Endothelial cell of umbilical vein (primary cell): ENCODE measurements at regions not wholly inside any gene's neighbourhood (a gene's known extent, or its start where the extent isn't known, plus 50 kb on each side); places are given as distances from the start of the nearest gene placed in this dataset.

ENCODE experiments used
- BruUV-seq: library from RNA; stranded (reverse); fragments of 400-500 nt; replicated peaks from 2 replicates; lab custom pipeline; 2021; lab: Mats Ljungman, UMichigan
- CTCF ChIA-PET: fragments of 300-600, 350-600 bp; sonication (Branson Sonifier 250); formaldehyde crosslinking; loops from one replicate; lab custom pipeline; 2021; ENCODE audit warnings: antibody characterized with exemption, inconsistent platforms; lab: Charles Lee
- POLR2A ChIA-PET: fragments of 300-600, 350-600 bp; sonication (Branson Sonifier 250); formaldehyde crosslinking; loops from one replicate; lab custom pipeline; 2021; ENCODE audit warnings: antibody characterized with exemption, inconsistent platforms; lab: Charles Lee
- DNase-seq: peaks from one replicate; pipeline ENCODE4 v3.0.0-alpha.2; 2011; ENCODE audit warnings: low read depth, low spot score
- FAIRE-seq: peaks from 2 replicates; lab custom pipeline; 2011; peaks lifted over from hg19 to GRCh38; lab: Jason Lieb, UNC
- H2AFZ ChIP-seq: 2 replicates; pipeline ENCODE4 v1.6.0; 2012; ENCODE audit warnings: low read depth, low read length, control low read depth, inconsistent platforms
- H3K27ac ChIP-seq: 2 replicates; pipeline ENCODE4 v1.5.1; 2011; ENCODE audit warnings: low read depth, mild to moderate bottlenecking, control low read depth, low read length, moderate library complexity; ENCODE audit not compliant: insufficient read depth
- H3K27me3 ChIP-seq, 2 experiments: 2 replicates each; pipeline versions ENCODE4 v1.6.0 to v1.6.1; 2011; ENCODE audit warnings: low read length in 2 of 2, mixed read lengths in 1 of 2; ENCODE audit not compliant: control insufficient read depth in 2 of 2, insufficient read depth in 2 of 2
- H3K36me3 ChIP-seq, 2 experiments: 2 replicates in 1 of 2; 3 replicates in 1 of 2; pipeline ENCODE4 v1.5.1; 2011; ENCODE audit warnings: low read length in 2 of 2, mild to moderate bottlenecking in 1 of 2, moderate library complexity in 1 of 2; ENCODE audit not compliant: control insufficient read depth in 2 of 2, insufficient read depth in 2 of 2; ENCODE audit errors: extremely low read depth in 1 of 2
- H3K4me1 ChIP-seq: 3 replicates; pipeline ENCODE4 v1.5.1; 2011; ENCODE audit warnings: mild to moderate bottlenecking, low read length; ENCODE audit not compliant: control insufficient read depth, insufficient read depth; ENCODE audit errors: extremely low read depth
- H3K4me2 ChIP-seq: 2 replicates; pipeline ENCODE4 v1.6.1; 2011; ENCODE audit warnings: low read length, control low read depth, mixed read lengths; ENCODE audit not compliant: insufficient read depth
- H3K4me3 ChIP-seq, 3 experiments: fragments of 200-600 bp in 1 of 3; sonication (generic), shearing (Covaris generic) in 1 of 3; replicated peaks in 1 of 3; 2 replicates each; pipeline ENCODE4 v1.5.1; 2011 to 2016; ENCODE audit warnings: control low read depth in 3 of 3, low read length in 3 of 3, mild to moderate bottlenecking in 2 of 3, inconsistent platforms in 1 of 3, low read depth in 1 of 3, moderate library complexity in 1 of 3; ENCODE audit not compliant: insufficient read depth in 1 of 3
- H3K79me2 ChIP-seq: 2 replicates; pipeline ENCODE4 v1.6.0; 2012; ENCODE audit warnings: low read length, inconsistent platforms; ENCODE audit not compliant: control insufficient read depth, insufficient read depth
- H3K9ac ChIP-seq: replicated peaks from 2 replicates; pipeline ENCODE3; 2011; ENCODE audit warnings: low read length, control low read depth; ENCODE audit not compliant: insufficient read depth; ENCODE audit errors: extremely low read depth
- H3K9me1 ChIP-seq: replicated peaks from 3 replicates; pipeline ENCODE4 v1.6.0; 2011; ENCODE audit warnings: mild to moderate bottlenecking, low read length; ENCODE audit not compliant: control insufficient read depth, insufficient read depth; ENCODE audit errors: extremely low read depth
- H3K9me3 ChIP-seq: replicated peaks from 2 replicates; pipeline ENCODE4 v1.5.1; 2012; ENCODE audit warnings: low read length, inconsistent platforms; ENCODE audit not compliant: control insufficient read depth, insufficient read depth
- H4K20me1 ChIP-seq: replicated peaks from 2 replicates; pipeline ENCODE3; 2011; ENCODE audit warnings: mild to moderate bottlenecking, low read length; ENCODE audit not compliant: control insufficient read depth, insufficient read depth; ENCODE audit errors: extremely low read depth
- EZH2 ChIP-seq: IDR thresholded peaks from 2 replicates; pipeline ENCODE4 v1.6.1; 2012; ENCODE audit warnings: borderline replicate concordance, low read depth, mild to moderate bottlenecking, moderate library complexity, low read length, inconsistent platforms; ENCODE audit not compliant: severe bottlenecking
- FOS ChIP-seq: IDR thresholded peaks from 2 replicates; pipeline ENCODE4 v1.6.1; 2011; ENCODE audit warnings: mild to moderate bottlenecking, low read length, moderate library complexity, borderline replicate concordance; ENCODE audit not compliant: insufficient read depth
- GATA2 ChIP-seq: IDR thresholded peaks from 2 replicates; pipeline ENCODE4 v1.7.0; 2011; ENCODE audit warnings: low read depth, mild to moderate bottlenecking, moderate library complexity, mixed read lengths, low read length; ENCODE audit not compliant: insufficient read length, insufficient read depth
- JUN ChIP-seq: IDR thresholded peaks from 2 replicates; pipeline ENCODE4 v1.6.1; 2011; ENCODE audit warnings: borderline replicate concordance, low read depth; ENCODE audit not compliant: insufficient read length, insufficient read depth
- MAX ChIP-seq: IDR thresholded peaks from 2 replicates; pipeline ENCODE4 v1.6.1; 2011; ENCODE audit not compliant: insufficient read depth, insufficient read length
- MYC ChIP-seq: IDR thresholded peaks from one replicate; pipeline ENCODE4 v1.6.1; 2011; ENCODE audit warnings: mild to moderate bottlenecking, low read depth, low read length
- POLR2A ChIP-seq: IDR thresholded peaks from 2 replicates; pipeline ENCODE4 v1.6.1; 2012; ENCODE audit warnings: low read depth, mild to moderate bottlenecking, control low read depth, low read length
- POLR2AphosphoS5 ChIP-seq: IDR thresholded peaks from 2 replicates; pipeline ENCODE4 v1.6.1; 2012; ENCODE audit warnings: low read depth, mild to moderate bottlenecking, control low read depth, low read length, moderate library complexity; ENCODE audit not compliant: insufficient read depth
- dilution Hi-C: fragments of 300-500 bp; cut with MboI; formaldehyde crosslinking; loops from one replicate; pipeline ENCODE4 v1.15.0; 2019; ENCODE audit warnings: low sequenced_read_pairs; ENCODE audit not compliant: extremely low pct_ligation_motif_present
- intact Hi-C: fragments of 100-400 bp; cut with micrococcal nuclease; formaldehyde crosslinking; loops from one replicate; pipeline ENCODE4 v1.10.0; 2022
- TF ChIP-seq, protein P1 (sequence below), 2 donors: IDR thresholded peaks; 1 replicate in 1 of 2; 2 replicates in 1 of 2; pipeline ENCODE4 v1.5.1; 2011; ENCODE audit warnings: low read length in 2 of 2, mild to moderate bottlenecking in 2 of 2, moderate library complexity in 2 of 2, control low read depth in 1 of 2, inconsistent platforms in 1 of 2, low read depth in 1 of 2; ENCODE audit not compliant: insufficient read depth in 1 of 2; ENCODE audit errors: extremely low read depth in 1 of 2

GRCh38 chr3:88221726-88222125 lies 72.0 kb downstream of the C3orf38 start:
- H2AFZ ChIP-seq: no peak overlapping the region
- no peak for DNase-seq
- H3K9me3 ChIP-seq: no peaks in the 10 kb centered on the region
- ChIA-PET CTCF (no interaction called here), POLR2A (no interaction called here)
- no peaks in the 10 kb centered on the region for H3K9me1 ChIP-seq
- TF ChIP-seq FOS (no peak), MAX (no peak), MYC (no peak), POLR2A (no peak), GATA2 (no peak), JUN (no peak), POLR2AphosphoS5 (no peak), EZH2 (no peak)
- TF ChIP-seq, protein P1, sequence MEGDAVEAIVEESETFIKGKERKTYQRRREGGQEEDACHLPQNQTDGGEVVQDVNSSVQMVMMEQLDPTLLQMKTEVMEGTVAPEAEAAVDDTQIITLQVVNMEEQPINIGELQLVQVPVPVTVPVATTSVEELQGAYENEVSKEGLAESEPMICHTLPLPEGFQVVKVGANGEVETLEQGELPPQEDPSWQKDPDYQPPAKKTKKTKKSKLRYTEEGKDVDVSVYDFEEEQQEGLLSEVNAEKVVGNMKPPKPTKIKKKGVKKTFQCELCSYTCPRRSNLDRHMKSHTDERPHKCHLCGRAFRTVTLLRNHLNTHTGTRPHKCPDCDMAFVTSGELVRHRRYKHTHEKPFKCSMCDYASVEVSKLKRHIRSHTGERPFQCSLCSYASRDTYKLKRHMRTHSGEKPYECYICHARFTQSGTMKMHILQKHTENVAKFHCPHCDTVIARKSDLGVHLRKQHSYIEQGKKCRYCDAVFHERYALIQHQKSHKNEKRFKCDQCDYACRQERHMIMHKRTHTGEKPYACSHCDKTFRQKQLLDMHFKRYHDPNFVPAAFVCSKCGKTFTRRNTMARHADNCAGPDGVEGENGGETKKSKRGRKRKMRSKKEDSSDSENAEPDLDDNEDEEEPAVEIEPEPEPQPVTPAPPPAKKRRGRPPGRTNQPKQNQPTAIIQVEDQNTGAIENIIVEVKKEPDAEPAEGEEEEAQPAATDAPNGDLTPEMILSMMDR (IDR thresholded peaks at IDR 0.05; ENCODE audit: extremely low read depth in 1 of 2, insufficient read depth in 1 of 2, low read depth in 1 of 2, low read length in 2 of 2): no peak
- no peak overlapping the region for H3K4me2 ChIP-seq
- no peak overlapping the region for H3K4me3 ChIP-seq
- H3K27ac ChIP-seq: no peak overlapping the region
- H3K4me1 ChIP-seq: no peaks in the 10 kb centered on the region
- intact Hi-C loops (no loop called here), dilution Hi-C loops (no loop called here)
- H4K20me1 ChIP-seq: no peaks in the 10 kb centered on the region
- no peak overlapping the region for H3K9ac ChIP-seq
- H3K27me3 ChIP-seq: no peaks in the 10 kb centered on the region
- no peaks in the 10 kb centered on the region for H3K36me3 ChIP-seq
- BruUV-seq: no TSS peak
- no peak for FAIRE-seq
- H3K79me2 ChIP-seq: no peaks in the 10 kb centered on the region
